Glutamatergic neuron (in vitro differentiated cells): ENCODE measurements at regions not wholly inside any gene's neighbourhood (a gene's known extent, or its start where the extent isn't known, plus 50 kb on each side); places are given as distances from the start of the nearest gene placed in this dataset.

Experiments used
- DNase-seq: peaks from one replicate; pipeline ENCODE4 v3.0.0; 2022
- H3K27ac Mint-ChIP-seq: one replicate; pipeline ENCODE4 v1.8.0; 2020; ENCODE audit warnings: mild to moderate bottlenecking, mixed read lengths, inconsistent platforms; ENCODE audit not compliant: unreplicated experiment
- H3K27me3 Mint-ChIP-seq: one replicate; pipeline ENCODE4 v1.8.0; 2020; ENCODE audit warnings: mild to moderate bottlenecking, moderate library complexity, mixed read lengths, inconsistent platforms; ENCODE audit not compliant: unreplicated experiment
- H3K36me3 Mint-ChIP-seq: one replicate; pipeline ENCODE4 v1.8.0; 2020; ENCODE audit warnings: mild to moderate bottlenecking, mixed read lengths, inconsistent platforms; ENCODE audit not compliant: unreplicated experiment
- H3K4me1 Mint-ChIP-seq: one replicate; pipeline ENCODE4 v1.8.0; 2020; ENCODE audit warnings: mild to moderate bottlenecking, low read depth, mixed read lengths, inconsistent platforms; ENCODE audit not compliant: unreplicated experiment
- H3K4me3 Mint-ChIP-seq: one replicate; pipeline ENCODE4 v1.8.0; 2020; ENCODE audit warnings: mild to moderate bottlenecking, mixed read lengths, inconsistent platforms; ENCODE audit not compliant: unreplicated experiment
- H3K9me3 Mint-ChIP-seq: one replicate; pipeline ENCODE4 v1.8.0; 2020; ENCODE audit warnings: mild to moderate bottlenecking, moderate library complexity, mixed read lengths, inconsistent platforms; ENCODE audit not compliant: unreplicated experiment
- CTCF ChIP-seq: fragments of 200-600 bp; sonication (generic); IDR thresholded peaks from one replicate; pipeline ENCODE4 v1.5.0; 2021; ENCODE audit not compliant: partially characterized antibody, unreplicated experiment

GRCh38 chr7:49112647-49113046 lies 188.3 kb downstream of the CDC14C start:
- H3K4me1 Mint-ChIP-seq = no peaks in the 10 kb centered on the region
- peaks cover 4% of the 10 kb centered on the region for H3K36me3 Mint-ChIP-seq
- no peak overlapping the region for H3K27ac Mint-ChIP-seq
- no peaks in the 10 kb centered on the region for H3K27me3 Mint-ChIP-seq
- H3K4me3 Mint-ChIP-seq = no peak overlapping the region
- no peak for TF ChIP-seq CTCF
- no peaks in the 10 kb centered on the region for H3K9me3 Mint-ChIP-seq
- DNase-seq = no peak

GRCh38 chr7:49119706-49120105 lies 195.4 kb downstream of the CDC14C start:
- Mint-ChIP-seq H3K27me3 (no peaks in the 10 kb centered on the region), H3K27ac (no peak overlapping the region), H3K9me3 (no peaks in the 10 kb centered on the region), H3K4me3 (no peak overlapping the region), H3K4me1 (no peaks in the 10 kb centered on the region), H3K36me3 (no peaks in the 10 kb centered on the region)
- DNase-seq = no peak
- no peak for TF ChIP-seq CTCF

- Mint-ChIP-seq H3K27ac (no peak overlapping the region), H3K4me1 (no peaks in the 10 kb centered on the region), H3K9me3 (no peaks in the 10 kb centered on the region), H3K27me3 (no peaks in the 10 kb centered on the region), H3K36me3 (no peaks in the 10 kb centered on the region), H3K4me3 (no peak overlapping the region)
- no peak for DNase-seq
- TF ChIP-seq CTCF = no peak
Measured at GRCh38 chr7:49125246-49125645, 200.9 kb downstream of the CDC14C start.

GRCh38 chr7:49127359-49127913 lies 203.1 kb downstream of the CDC14C start:
- H3K36me3 Mint-ChIP-seq = no peaks in the 10 kb centered on the region
- H3K4me1 Mint-ChIP-seq = no peaks in the 10 kb centered on the region
- no peak overlapping the region for H3K4me3 Mint-ChIP-seq
- no peaks in the 10 kb centered on the region for H3K27me3 Mint-ChIP-seq
- no peak overlapping the region for H3K27ac Mint-ChIP-seq
- TF ChIP-seq CTCF = no peak
- no peak for DNase-seq
- no peaks in the 10 kb centered on the region for H3K9me3 Mint-ChIP-seq

- no peaks in the 10 kb centered on the region for H3K27me3 Mint-ChIP-seq
- TF ChIP-seq CTCF = no peak
- no peak overlapping the region for H3K27ac Mint-ChIP-seq
- DNase-seq = no peak
- H3K9me3 Mint-ChIP-seq = peaks cover 2% of the 10 kb centered on the region
- no peaks in the 10 kb centered on the region for H3K36me3 Mint-ChIP-seq
- no peak overlapping the region for H3K4me3 Mint-ChIP-seq
- no peaks in the 10 kb centered on the region for H3K4me1 Mint-ChIP-seq
Measured at GRCh38 chr7:49137978-49138377, 213.6 kb downstream of the CDC14C start.
